ENCODE measurements at regions not wholly inside any gene's neighbourhood (a gene's known extent, or its start where the extent isn't known, plus 50 kb on each side); places are given as distances from the start of the nearest gene placed in this dataset.

- no peak for TF ChIP-seq CTCF (IDR thresholded peaks at IDR 0.05 in 2 of 3, conservative IDR thresholded peaks at IDR 0.05 in 1 of 3; ENCODE audit: borderline replicate concordance in 1 of 3, insufficient read depth in 1 of 3, low read depth in 2 of 3, low read length in 2 of 3)
- TF ChIP-seq ZFX (IDR thresholded peaks at IDR 0.05), result no peak
- TF ChIP-seq YY1 (IDR thresholded peaks at IDR 0.05; ENCODE audit: extremely low read depth, insufficient replicate concordance, low read depth, low read length), result no peak
- TF ChIP-seq ZBTB33 (IDR thresholded peaks at IDR 0.05; ENCODE audit: extremely low read depth, insufficient replicate concordance, low read length), result no peak
- no peak for TF ChIP-seq POLR2AphosphoS5 (IDR thresholded peaks at IDR 0.05; ENCODE audit: low read depth, low read length)
- no peak for TF ChIP-seq EGR1 (IDR thresholded peaks at IDR 0.05; ENCODE audit: low read depth)
- TF ChIP-seq RAD21 (IDR thresholded peaks at IDR 0.05; ENCODE audit: low read depth), result no peak
- TF ChIP-seq EZH2 (IDR thresholded peaks at IDR 0.05), result no peak
Observed at GRCh38 chr3:159936541-159936940, 52.1 kb upstream of the IL12A start.

All from HCT116 (cell line).